ENCODE measurements at regions not wholly inside any gene's neighbourhood (a gene's known extent, or its start where the extent isn't known, plus 50 kb on each side); places are given as distances from the start of the nearest gene placed in this dataset.

- TF ChIP-seq, protein P1, sequence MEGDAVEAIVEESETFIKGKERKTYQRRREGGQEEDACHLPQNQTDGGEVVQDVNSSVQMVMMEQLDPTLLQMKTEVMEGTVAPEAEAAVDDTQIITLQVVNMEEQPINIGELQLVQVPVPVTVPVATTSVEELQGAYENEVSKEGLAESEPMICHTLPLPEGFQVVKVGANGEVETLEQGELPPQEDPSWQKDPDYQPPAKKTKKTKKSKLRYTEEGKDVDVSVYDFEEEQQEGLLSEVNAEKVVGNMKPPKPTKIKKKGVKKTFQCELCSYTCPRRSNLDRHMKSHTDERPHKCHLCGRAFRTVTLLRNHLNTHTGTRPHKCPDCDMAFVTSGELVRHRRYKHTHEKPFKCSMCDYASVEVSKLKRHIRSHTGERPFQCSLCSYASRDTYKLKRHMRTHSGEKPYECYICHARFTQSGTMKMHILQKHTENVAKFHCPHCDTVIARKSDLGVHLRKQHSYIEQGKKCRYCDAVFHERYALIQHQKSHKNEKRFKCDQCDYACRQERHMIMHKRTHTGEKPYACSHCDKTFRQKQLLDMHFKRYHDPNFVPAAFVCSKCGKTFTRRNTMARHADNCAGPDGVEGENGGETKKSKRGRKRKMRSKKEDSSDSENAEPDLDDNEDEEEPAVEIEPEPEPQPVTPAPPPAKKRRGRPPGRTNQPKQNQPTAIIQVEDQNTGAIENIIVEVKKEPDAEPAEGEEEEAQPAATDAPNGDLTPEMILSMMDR (IDR thresholded peaks at IDR 0.05; ENCODE audit: poor library complexity), result no peak
- TF ChIP-seq EZH2 (IDR thresholded peaks at IDR 0.05; ENCODE audit: borderline replicate concordance), result no peak
These were observed 114.9 kb upstream of the ATP10B start for GRCh38 chr5:160966921-160967320.
